GM18861 (cell line): ENCODE measurements at regions not wholly inside any gene's neighbourhood (a gene's known extent, or its start where the extent isn't known, plus 50 kb on each side); places are given as distances from the start of the nearest gene placed in this dataset.

Experiments
- ATAC-seq: cut with Tn5 transposase; IDR thresholded peaks from one replicate; pipeline ENCODE4 v1.9.1; 2021; ENCODE audit not compliant: unreplicated experiment

DNA sequence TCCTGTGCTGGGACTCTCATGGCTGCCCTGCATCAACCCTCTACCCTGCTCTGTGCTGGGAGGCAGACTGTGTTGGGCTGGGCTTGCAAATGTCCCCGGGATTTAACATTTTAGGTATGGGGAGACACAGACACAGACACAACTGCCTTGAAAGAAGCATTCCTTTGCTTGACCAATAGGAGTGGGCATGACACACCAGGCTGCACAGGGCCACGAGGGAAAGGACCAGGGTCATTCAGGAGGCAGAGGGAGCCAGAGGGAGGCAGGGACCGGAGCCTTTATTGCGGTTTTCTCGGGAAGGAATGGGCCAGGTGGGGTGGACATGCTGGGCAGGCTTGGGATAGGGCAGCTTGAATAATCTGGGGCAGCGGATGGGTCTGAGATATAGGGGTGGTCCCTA lies 238.7 kb upstream of the COPS8 start:
- no peak for ATAC-seq

DNA sequence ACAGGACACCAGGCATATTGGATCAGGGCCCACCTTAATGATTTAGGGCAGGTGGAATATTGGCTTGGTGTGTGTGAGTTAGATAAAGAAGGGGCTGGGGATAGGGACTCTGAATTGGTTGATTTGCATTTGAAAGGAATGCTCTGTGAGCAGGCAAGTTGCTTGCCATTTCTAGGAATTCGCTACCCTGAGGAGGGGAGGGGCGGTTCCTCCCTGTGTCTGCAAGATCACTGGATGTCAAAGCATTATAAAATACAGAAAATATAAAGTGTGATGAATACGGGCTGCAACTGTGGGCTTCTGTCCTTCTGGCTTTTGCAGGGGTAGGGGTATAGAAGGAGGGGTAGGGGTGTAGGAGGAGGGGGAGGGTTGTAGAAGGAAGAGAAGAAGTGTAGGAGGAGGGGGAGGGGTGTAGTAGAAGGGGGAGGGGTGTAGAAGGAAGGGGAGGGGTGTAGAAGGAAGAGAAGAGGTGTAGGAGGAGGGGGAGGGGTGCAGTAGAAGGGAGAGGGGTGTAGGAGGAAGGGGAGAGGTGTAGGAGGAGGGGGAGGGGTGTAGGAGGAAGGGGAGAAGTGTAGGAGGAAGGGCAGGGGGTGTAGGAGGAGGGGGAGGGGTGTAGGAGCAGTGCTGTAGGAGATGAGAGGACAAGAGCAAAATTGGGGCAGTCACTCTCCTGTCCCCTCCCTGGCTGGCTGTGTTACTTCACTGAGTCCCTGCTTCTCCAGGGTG lies 238.0 kb upstream of the COPS8 start:
- ATAC-seq = no peak

DNA sequence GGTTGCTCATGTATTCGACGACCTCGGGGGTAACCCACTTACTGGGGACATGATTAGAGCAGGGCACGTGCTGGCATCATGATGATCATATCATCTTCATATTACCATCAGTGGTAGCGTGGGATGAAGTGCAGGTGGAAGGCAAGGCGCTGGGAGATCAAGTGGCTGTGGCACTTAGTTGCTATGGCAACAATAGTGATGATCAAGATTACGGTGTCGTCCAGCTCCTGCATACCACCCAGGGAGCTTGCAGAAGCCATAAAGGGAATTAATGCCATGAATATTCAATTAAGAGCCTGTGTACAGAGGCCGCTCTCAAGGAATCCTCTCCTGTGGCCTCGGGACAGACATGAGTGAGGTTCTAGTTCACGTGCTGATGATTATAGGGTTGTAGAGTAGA lies 237.2 kb upstream of the COPS8 start:
- no peak for ATAC-seq

DNA sequence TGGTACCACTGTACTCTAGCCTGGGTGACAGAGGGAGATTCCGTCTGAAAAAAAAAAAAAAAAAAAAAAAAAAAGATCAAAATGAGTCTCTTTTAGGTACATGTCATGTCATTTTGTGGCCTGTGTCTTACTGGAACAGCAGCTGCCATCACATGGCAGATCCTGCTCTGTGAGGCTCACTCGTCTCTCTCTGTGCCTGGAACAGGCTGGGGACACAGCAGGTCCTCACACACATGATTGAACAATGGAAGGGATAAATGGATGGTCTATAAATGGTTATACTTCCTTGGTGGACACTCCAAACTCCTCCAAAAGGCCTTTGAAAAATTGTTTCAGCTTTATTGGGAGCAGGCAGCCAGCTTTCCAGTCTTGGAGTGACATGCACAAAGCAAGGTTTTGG lies 236.2 kb upstream of the COPS8 start:
- no peak for ATAC-seq

DNA sequence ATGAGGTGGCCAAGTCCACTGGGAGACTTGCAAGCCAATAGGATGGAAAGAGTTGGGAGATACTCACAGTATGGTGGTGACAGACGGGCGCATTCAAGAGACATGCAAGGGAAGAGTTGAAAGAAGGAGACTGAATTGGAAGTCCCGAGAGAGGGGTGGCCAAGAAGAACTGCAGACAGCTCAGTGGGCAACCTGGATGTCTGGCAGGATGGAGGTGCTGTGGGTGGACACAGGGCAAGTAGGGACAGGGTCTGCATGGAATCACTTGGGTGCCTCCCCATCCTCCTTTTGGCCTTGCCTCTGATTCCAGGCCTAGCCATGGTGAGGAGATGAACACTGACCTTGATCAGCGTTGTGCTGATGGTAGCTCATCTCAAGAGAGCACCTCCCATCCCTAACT lies 235.7 kb upstream of the COPS8 start:
- ATAC-seq = no peak

DNA sequence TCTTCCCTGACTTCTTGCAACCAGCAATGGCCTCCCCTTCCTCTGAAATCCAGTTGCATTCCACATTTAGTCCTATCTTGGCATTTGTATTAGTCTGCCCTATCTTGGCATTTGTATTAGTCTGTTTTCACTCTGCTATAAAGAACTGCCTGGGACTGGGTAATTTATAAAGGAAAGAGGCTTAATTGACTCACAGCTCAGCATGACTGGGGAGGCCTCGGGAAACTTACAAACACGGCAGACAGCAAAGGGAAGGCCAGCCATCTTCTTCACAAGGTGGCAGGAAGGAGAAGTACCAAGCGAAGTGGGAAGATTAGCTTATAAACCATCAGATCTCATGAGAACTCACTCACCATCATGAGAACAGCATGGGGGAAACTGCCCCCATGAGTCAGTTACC lies 234.5 kb upstream of the COPS8 start:
- ATAC-seq = no peak

DNA sequence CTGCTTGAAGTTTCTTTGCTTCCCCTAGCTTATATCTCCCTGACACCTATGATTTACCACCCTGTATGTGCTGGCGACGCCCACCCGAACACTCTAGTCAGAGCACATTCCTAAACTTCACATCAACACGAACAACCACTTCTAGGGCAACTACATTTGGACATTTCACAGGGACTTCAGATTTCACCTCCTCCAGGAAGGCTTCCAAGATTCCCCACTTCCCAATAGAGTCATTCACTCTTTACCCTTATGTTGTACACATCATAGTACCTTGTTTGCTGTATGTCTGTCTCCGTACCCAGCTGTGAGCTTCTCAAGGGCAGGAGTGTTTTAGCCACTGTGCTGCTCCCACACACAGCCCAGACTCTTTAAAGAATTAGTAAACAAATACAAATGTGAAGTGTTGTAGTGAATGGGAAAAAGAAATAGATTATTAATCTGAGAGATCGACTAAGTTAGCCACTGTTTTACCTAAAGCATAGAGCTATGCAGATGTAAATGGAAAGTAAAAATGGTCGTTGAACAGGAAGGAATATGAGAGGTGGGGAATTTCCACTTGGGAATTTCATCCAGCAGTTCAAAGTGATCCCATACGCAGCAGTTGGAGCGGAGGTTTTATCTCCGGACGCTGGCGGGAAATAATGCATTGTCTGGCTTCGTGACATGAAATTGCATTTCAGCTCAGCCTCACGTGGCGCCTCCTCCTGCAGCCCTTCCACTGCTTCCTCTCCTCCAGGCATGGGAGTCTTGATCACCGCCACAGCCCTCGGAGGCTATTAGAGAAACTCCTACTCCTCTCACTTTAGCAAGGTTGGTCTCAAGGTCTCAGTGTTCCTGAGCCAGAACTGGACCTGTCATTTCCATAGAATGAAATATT lies 233.4 kb upstream of the COPS8 start:
- ATAC-seq = no peak

DNA sequence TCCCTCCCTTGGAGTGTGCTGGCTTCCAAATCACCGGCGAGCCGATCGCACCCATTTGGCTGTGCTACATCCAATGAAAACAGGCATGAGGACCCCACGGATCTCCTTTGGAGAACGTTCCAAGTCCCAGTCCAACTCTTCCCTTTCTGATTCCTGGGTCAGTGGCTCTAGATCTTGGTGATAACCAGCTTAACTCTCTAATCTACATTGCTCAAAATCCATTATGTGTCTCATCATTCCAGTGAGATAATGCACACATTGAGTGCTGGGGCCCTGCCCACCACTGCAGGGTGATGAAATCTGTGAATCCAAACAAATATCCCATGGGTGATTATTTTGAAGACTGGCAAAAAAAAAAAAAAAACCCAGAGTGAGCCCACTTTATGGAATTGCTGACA lies 232.7 kb upstream of the COPS8 start:
- ATAC-seq = no peak

DNA sequence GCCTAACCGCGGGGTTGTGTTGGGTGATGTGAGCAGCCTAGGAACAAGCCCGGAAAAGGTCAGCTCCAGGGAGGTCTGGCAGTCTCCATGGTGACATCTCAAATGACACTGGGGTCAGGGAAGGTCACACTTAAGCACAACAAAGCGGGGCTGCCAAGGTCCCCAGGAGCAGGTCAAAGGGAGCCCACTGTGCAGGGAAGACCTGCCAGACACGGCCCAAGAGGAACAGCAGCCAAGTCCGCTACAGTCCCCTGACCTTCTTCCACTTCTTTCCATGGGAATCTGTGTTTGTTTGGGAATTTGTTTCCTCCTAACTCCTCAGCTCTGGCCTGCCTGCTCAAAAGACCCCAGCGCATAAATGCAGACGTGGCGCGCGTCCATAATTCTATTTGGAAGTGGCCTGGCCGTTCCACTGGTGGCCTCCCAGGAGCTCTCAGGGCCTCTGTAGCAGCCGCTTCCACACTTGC lies 232.1 kb upstream of the COPS8 start:
- no peak for ATAC-seq

DNA sequence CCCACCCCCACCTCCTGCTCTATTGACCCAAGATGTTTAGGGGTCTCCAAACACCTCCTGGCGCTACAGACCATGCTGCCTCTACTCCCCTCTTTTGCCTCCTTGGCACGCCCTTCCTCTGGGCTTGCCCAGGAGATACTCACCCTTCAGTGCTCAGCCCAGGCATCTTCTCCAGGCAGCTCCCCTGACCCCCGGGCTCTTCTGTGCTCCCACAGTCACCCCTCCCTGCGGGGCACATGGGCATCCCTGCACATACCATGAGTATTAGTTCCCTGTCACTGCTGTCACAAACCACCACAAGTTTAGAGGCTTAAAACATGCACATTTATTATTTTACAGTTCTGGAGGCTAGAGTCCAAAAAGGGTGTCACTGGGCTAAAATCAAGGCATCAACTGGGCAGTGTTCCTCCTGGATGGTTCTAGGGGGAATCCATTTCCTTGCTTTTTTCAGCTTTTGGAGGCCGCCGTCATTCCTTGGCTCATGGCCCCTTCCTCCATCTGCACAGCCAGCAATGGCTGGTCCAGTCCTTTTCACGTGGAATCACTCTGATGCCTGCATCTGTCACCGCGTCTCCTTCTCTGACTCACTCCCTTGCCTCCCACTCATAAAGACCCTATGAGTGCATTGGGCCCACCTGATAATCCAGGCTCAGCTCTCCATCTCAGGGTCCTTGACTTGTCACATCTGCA lies 230.4 kb upstream of the COPS8 start:
- no peak for ATAC-seq

DNA sequence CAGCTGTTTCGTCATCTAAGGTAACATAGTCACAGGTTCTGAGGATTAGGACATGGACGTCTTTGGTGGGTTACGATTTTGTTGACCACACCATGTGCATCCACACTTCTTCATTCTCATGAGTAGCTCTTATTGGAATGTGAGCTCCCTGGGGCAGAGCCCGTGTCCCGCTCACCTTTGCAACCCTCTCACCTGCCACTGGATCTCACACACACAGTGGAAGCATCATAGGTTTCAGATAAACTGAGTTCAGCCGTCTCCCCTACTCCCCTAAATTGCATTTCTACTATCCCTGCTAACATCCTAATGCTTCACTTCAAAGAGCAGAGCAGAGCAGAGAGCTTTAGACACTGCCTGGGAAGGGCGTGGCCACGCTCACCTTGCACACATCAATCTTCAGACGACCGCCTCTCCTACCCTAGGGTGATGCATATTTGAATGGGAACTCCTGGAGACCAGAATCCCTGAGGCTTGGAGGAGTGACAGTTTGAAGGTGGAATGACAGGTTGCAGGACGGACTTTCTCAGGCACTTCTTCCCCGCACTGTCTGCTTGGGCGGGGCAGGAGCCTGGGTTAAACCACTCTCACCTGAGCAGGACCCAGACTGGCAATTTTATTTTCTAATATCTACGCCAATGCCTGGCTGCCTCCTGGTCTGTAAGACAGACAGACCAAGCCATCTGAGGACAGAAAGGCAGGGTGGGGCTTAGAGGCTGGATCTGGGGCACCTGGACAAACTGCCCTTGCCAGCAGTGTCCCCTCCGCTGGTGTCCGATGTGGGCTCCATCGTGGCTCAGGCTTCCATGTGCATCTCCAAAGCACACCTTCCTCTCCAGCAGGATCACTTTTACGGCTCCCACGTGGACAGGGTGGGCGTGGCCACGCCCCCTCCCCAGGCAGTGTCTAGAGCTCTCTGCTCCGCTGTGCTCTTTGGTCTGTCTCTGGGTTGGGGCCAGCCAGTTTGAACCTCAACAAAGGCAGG lies 229.5 kb upstream of the COPS8 start:
- no peak for ATAC-seq

DNA sequence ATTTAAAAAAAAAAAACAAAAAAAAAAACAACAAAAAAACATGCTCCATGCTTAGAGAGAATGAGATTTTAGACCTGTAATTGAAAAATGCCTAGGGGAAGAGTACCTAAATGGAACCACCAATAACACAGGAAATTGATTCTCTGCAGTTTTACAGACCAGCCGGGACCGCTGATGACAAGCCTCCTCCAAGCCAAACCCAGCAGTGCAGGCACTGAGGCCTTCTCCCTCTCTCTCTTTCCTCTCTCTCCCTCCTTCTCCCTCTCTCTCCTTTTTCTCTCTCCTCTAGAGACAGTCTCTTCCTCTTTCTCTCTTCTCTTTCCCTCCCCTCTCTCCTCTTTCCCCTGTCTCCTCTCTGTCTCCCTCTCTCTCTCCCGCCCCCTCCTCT lies 228.8 kb upstream of the COPS8 start:
- ATAC-seq = no peak

DNA sequence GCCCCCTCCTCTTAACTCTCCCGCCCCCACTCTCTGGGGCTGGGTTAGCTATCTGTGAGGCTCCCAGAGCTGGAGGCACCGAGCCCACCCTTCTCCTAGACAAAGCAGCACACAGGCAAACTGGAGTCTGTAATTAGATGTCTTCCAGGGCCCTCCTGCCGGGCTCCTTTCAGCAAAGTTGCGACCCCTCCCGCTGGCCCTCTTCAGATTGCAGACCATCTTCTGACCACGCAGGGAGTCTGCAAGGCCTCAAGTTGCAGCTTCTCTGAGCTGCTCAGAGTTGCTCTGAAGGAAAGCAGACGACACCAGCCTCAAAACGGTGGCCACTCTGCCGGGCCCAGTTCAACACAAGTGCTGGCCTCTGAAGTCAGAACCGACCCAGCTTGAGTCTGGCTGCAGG lies 228.4 kb upstream of the COPS8 start:
- no peak for ATAC-seq

DNA sequence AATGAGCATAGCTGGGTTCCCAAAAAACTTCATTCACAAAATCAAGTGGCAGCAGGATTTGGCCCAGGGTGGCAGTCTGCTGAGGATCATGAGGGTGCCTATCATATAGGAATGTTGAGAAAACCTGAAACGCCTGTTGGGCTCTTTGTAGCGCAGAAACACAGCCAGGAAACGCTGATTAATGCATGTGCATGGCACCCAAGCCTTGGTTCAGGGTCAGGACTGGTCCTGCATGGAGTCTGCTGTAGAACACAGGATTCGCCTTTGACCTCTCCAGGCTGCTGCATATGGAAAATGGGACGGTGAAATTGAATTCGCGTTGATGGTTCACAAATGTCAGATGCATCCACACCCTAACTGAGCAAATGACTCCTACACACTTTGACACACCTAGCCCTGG lies 227.9 kb upstream of the COPS8 start:
- no peak for ATAC-seq

DNA sequence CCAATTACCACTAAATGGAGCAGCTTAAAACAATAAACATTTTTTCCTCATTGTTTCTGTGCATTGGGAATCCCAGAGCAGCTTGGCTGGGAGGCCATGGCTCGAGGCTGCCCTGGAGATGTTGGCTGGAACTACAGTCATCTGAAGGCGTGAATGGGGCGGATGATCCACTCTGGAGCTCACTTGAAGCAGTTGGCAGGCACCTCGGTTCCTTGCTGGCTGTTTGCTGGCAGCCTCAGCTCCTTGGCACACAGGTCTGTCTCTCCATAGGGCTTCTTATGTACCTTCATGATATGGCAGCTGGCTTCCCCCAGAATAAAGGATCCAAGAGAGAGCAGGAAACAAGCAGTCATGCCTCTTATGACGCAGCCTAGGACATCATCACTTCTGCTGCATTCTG lies 227.0 kb upstream of the COPS8 start:
- no peak for ATAC-seq

DNA sequence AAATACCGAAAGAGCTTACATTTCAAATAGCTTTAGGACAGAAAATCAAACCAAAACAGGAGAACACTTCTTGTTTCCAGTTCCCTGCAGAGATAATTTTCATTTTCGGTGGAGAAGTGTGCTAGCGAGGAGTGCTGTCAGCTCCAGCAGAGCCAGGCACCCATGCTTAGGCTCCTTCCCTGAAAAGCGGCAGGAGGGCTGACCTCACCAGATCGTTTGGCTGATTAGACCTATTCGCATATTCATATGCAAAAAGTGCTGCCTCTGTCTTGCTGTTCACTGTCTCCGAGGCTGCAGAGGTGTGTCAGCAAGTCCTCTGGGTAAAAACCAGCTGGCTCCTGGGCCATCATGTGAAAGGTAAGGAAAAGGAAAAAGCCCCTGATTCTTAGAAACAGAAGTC lies 225.8 kb upstream of the COPS8 start:
- no peak for ATAC-seq

DNA sequence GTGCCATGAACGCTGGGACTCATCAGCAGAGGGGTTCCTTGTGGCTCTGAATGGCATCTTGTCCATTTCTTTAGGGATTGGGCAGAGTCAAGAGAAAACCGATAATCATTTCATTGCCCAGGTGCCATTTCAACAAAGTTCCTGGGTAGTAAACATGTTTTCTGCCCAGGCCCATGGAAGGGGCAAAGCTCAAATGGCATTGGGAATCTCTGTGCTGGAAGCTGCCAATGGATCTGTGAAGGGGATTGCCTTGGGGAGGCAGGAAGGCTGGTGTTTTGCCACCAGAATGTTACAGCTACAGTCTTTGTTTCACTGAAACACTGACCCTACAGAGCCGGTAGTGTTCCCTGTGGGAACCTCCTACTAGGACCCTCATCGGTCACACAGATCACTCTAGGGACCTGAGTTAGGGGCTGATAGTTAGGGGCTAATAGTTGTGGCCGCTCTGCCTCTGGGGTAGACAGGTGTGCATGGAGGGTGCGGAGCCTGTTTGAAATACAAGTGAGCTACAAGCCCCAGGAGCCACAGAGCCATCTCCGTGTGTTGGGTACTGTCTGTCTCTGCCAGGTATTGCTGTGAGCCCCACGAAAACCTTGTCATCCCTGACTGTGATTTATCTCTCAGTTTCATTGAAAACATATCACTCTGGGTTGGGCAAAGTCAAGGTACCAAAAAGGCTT lies 224.4 kb upstream of the COPS8 start:
- no peak for ATAC-seq

DNA sequence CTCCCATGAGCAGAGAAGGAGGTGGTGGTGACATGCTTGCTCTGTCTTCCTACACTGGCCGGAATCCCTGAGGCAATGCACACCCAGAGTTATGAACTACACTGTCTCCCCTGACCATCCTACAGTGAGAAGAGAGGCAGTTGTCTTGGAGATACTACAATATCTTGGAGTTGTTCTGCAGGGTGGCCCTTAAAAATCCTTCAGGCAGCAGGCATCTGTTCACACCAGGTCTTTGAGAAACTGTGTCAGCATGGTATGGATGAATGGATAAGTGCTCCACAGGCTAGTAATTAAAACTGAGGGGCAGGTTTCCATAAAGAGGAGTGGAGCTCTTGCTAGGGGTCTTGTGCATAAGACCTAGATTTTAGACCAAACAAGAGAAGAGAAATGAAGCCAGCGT lies 223.7 kb upstream of the COPS8 start:
- no peak for ATAC-seq

DNA sequence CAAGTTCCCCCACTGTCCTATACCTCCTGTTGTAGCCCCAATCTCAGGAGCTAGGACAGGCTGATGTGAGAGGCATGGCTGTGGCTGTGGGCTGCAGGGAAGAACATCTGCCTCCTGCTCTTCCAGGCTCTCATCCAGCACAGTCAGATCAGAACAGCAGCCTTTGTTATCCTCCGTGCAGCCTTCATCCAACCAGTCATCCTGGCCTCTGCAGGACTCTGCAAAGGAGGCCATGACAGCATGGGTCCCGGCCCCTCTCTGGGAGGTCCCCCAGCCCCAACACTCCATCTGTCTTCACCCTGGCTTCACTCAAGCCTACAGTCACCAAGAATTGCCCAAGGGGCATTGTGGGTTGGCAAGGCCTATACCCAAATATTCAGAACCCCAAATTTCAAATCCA lies 223.2 kb upstream of the COPS8 start:
- no peak for ATAC-seq
